WTC11 (cell line): ENCODE measurements at regions not wholly inside any gene's neighbourhood (a gene's known extent, or its start where the extent isn't known, plus 50 kb on each side); places are given as distances from the start of the nearest gene placed in this dataset.

Experiments used
- ATAC-seq: fragments of 200-7000 bp; cut with Tn5 transposase; 2 replicates; pipeline ENCODE4 v1.10.0; 2021; ENCODE audit warnings: mild to moderate bottlenecking, moderate library complexity
- CTCF ChIA-PET: fragments of 300-600 bp; sonication (Branson Sonifier 250); formaldehyde crosslinking; loops from one replicate; lab custom pipeline; 2021; ENCODE audit warnings: antibody characterized with exemption; lab: Charles Lee
- POLR2A ChIA-PET: fragments of 350-600 bp; sonication (Branson Sonifier 250); formaldehyde crosslinking; loops from one replicate; lab custom pipeline; 2021; ENCODE audit warnings: antibody characterized with exemption; lab: Charles Lee
- DNase-seq: peaks from one replicate; pipeline ENCODE4 v3.0.0; 2021; ENCODE audit warnings: low spot score
- H3K27ac Mint-ChIP-seq: 2 replicates; pipeline ENCODE4 v1.8.0; 2021; ENCODE audit warnings: mixed read lengths
- H3K27me3 Mint-ChIP-seq: 2 replicates; pipeline ENCODE4 v1.8.0; 2021; ENCODE audit warnings: low read depth, mild to moderate bottlenecking, moderate library complexity, mixed read lengths
- H3K36me3 Mint-ChIP-seq: 2 replicates; pipeline ENCODE4 v1.8.0; 2021; ENCODE audit warnings: mixed read lengths
- H3K4me1 Mint-ChIP-seq: 2 replicates; pipeline ENCODE4 v1.8.0; 2022; ENCODE audit warnings: mixed read lengths
- H3K4me3 Mint-ChIP-seq: 2 replicates; pipeline ENCODE4 v1.8.0; 2021; ENCODE audit warnings: mild to moderate bottlenecking, moderate library complexity, mixed read lengths
- H3K9me3 Mint-ChIP-seq: 2 replicates; pipeline ENCODE4 v1.8.0; 2021; ENCODE audit warnings: mixed read lengths
- FOXJ3 ChIP-seq: sonication (generic); formaldehyde crosslinking; IDR thresholded peaks from 2 replicates; pipeline ENCODE4 v1.9.0; 2021; ENCODE audit warnings: missing genetic modification reagents, mild to moderate bottlenecking, borderline replicate concordance
- JAZF1 ChIP-seq: fragments of 250-450 bp; sonication (Bioruptor Pico); IDR thresholded peaks from 2 replicates; pipeline ENCODE4 v1.9.0; 2021; ENCODE audit warnings: moderate library complexity, mild to moderate bottlenecking, inconsistent platforms
- JUN ChIP-seq: sonication (generic); formaldehyde crosslinking; IDR thresholded peaks from 2 replicates; pipeline ENCODE4 v1.8.0; 2023; ENCODE audit warnings: mild to moderate bottlenecking, missing genetic modification reagents
- KAT7 ChIP-seq: sonication (generic); formaldehyde crosslinking; IDR thresholded peaks from 2 replicates; pipeline ENCODE4 v1.8.1; 2023; ENCODE audit warnings: missing genetic modification reagents, mild to moderate bottlenecking, borderline replicate concordance
- MYBL2 ChIP-seq: sonication (generic); formaldehyde crosslinking; IDR thresholded peaks from 2 replicates; pipeline ENCODE4 v1.8.1; 2023; ENCODE audit warnings: mild to moderate bottlenecking, moderate library complexity, missing genetic modification reagents
- SMAD4 ChIP-seq: sonication (generic); formaldehyde crosslinking; IDR thresholded peaks from 2 replicates; pipeline ENCODE4 v1.8.0; 2022; ENCODE audit warnings: mild to moderate bottlenecking, missing genetic modification reagents
- TF ChIP-seq, protein P1 (sequence below): sonication (generic); formaldehyde crosslinking; conservative IDR thresholded peaks from 2 replicates; pipeline ENCODE4 v1.8.1; 2023; ENCODE audit warnings: mild to moderate bottlenecking, low read depth, missing genetic modification reagents, moderate library complexity
- TF ChIP-seq, protein P2 (sequence below): fragments of 250-450 bp; sonication (Bioruptor Pico); IDR thresholded peaks from 2 replicates; pipeline ENCODE4 v2.1.2; 2022; ENCODE audit warnings: mild to moderate bottlenecking, moderate library complexity
- TF ChIP-seq, protein P3 (sequence below): sonication (generic); formaldehyde crosslinking; IDR thresholded peaks from 2 replicates; pipeline ENCODE4 v1.8.1; 2023; ENCODE audit warnings: mild to moderate bottlenecking, moderate library complexity, missing genetic modification reagents
- TF ChIP-seq, protein P4 (sequence below): sonication (generic); formaldehyde crosslinking; IDR thresholded peaks from 2 replicates; pipeline ENCODE4 v1.8.1; 2023; ENCODE audit warnings: mild to moderate bottlenecking, missing genetic modification reagents
- TF ChIP-seq, protein P5 (sequence below): sonication (generic); formaldehyde crosslinking; IDR thresholded peaks from 2 replicates; pipeline ENCODE4 v1.8.1; 2023; ENCODE audit warnings: mild to moderate bottlenecking, missing genetic modification reagents, borderline replicate concordance
- TF ChIP-seq, protein P6 (sequence below): fragments of 250-450 bp; sonication (Bioruptor Pico); conservative IDR thresholded peaks from 2 replicates; pipeline ENCODE4 v1.9.0; 2021; ENCODE audit warnings: mild to moderate bottlenecking

DNA sequence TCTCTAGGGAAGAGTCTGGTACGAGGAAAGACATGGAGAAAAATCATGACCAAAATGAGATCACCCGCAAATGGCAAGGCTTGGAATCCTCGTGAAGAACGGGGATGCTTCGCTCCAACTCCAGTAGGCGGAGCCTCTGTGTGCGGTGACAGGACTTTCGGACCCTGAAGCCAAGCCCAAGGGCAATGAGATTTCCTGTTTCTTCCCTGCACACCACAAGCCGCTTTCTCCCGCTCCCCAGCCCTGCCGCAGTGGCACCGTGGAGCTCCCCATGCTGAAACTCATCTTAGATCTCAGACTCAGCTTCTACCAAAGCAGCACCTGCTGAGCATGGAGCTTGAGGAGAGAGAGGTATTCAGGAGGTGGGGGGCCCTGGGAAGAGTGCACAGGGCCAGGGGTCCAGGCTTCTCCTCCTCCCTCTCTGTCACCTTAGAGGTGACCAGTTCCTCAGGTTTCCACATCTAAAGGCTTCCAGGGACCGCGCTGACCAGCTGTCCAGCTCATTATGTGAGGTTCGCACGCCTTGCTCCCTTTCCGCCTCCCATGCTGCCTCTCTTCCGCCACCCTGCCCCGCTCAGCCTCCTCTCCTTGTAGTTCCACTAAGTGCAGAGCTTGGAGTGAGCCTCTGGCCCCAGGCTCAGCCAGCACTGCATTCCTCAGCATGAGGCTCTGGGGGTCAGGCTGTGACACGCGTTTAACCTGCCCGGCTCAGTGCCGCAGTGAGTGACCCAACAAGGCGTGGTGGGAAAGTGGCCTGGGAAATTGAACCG, 153.8 kb upstream of the SOX1 start:
- 0 out of 2 replicates have a peak, but pooled peaks have one; percentile 18 for ATAC-seq
- DNase-seq: peak; percentile 13
- 0 out of 2 replicates have a peak, but pooled peaks cover 4% of the 10 kb centered on the region for H3K4me1 Mint-ChIP-seq
- no peak overlapping the region for H3K27ac Mint-ChIP-seq
- no peaks in the 10 kb centered on the region; the same call in none of the 2 replicates for H3K27me3 Mint-ChIP-seq
- TF ChIP-seq, protein P1, sequence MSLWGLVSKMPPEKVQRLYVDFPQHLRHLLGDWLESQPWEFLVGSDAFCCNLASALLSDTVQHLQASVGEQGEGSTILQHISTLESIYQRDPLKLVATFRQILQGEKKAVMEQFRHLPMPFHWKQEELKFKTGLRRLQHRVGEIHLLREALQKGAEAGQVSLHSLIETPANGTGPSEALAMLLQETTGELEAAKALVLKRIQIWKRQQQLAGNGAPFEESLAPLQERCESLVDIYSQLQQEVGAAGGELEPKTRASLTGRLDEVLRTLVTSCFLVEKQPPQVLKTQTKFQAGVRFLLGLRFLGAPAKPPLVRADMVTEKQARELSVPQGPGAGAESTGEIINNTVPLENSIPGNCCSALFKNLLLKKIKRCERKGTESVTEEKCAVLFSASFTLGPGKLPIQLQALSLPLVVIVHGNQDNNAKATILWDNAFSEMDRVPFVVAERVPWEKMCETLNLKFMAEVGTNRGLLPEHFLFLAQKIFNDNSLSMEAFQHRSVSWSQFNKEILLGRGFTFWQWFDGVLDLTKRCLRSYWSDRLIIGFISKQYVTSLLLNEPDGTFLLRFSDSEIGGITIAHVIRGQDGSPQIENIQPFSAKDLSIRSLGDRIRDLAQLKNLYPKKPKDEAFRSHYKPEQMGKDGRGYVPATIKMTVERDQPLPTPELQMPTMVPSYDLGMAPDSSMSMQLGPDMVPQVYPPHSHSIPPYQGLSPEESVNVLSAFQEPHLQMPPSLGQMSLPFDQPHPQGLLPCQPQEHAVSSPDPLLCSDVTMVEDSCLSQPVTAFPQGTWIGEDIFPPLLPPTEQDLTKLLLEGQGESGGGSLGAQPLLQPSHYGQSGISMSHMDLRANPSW (CRISPR knock-in tag): no peak
- TF ChIP-seq, protein P2, sequence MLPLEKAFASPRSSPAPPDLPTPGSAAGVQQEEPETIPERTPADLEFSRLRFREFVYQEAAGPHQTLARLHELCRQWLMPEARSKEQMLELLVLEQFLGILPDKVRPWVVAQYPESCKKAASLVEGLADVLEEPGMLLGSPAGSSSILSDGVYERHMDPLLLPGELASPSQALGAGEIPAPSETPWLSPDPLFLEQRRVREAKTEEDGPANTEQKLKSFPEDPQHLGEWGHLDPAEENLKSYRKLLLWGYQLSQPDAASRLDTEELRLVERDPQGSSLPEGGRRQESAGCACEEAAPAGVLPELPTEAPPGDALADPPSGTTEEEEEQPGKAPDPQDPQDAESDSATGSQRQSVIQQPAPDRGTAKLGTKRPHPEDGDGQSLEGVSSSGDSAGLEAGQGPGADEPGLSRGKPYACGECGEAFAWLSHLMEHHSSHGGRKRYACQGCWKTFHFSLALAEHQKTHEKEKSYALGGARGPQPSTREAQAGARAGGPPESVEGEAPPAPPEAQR (CRISPR knock-in tag): no peak
- TF ChIP-seq, protein P3, sequence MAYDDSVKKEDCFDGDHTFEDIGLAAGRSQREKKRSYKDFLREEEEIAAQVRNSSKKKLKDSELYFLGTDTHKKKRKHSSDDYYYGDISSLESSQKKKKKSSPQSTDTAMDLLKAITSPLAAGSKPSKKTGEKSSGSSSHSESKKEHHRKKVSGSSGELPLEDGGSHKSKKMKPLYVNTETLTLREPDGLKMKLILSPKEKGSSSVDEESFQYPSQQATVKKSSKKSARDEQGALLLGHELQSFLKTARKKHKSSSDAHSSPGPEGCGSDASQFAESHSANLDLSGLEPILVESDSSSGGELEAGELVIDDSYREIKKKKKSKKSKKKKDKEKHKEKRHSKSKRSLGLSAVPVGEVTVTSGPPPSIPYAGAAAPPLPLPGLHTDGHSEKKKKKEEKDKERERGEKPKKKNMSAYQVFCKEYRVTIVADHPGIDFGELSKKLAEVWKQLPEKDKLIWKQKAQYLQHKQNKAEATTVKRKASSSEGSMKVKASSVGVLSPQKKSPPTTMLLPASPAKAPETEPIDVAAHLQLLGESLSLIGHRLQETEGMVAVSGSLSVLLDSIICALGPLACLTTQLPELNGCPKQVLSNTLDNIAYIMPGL (CRISPR knock-in tag): no peak
- TF ChIP-seq, protein P4, sequence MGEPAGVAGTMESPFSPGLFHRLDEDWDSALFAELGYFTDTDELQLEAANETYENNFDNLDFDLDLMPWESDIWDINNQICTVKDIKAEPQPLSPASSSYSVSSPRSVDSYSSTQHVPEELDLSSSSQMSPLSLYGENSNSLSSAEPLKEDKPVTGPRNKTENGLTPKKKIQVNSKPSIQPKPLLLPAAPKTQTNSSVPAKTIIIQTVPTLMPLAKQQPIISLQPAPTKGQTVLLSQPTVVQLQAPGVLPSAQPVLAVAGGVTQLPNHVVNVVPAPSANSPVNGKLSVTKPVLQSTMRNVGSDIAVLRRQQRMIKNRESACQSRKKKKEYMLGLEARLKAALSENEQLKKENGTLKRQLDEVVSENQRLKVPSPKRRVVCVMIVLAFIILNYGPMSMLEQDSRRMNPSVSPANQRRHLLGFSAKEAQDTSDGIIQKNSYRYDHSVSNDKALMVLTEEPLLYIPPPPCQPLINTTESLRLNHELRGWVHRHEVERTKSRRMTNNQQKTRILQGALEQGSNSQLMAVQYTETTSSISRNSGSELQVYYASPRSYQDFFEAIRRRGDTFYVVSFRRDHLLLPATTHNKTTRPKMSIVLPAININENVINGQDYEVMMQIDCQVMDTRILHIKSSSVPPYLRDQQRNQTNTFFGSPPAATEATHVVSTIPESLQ (CRISPR knock-in tag): no peak
- TF ChIP-seq KAT7: no peak
- TF ChIP-seq, protein P5, sequence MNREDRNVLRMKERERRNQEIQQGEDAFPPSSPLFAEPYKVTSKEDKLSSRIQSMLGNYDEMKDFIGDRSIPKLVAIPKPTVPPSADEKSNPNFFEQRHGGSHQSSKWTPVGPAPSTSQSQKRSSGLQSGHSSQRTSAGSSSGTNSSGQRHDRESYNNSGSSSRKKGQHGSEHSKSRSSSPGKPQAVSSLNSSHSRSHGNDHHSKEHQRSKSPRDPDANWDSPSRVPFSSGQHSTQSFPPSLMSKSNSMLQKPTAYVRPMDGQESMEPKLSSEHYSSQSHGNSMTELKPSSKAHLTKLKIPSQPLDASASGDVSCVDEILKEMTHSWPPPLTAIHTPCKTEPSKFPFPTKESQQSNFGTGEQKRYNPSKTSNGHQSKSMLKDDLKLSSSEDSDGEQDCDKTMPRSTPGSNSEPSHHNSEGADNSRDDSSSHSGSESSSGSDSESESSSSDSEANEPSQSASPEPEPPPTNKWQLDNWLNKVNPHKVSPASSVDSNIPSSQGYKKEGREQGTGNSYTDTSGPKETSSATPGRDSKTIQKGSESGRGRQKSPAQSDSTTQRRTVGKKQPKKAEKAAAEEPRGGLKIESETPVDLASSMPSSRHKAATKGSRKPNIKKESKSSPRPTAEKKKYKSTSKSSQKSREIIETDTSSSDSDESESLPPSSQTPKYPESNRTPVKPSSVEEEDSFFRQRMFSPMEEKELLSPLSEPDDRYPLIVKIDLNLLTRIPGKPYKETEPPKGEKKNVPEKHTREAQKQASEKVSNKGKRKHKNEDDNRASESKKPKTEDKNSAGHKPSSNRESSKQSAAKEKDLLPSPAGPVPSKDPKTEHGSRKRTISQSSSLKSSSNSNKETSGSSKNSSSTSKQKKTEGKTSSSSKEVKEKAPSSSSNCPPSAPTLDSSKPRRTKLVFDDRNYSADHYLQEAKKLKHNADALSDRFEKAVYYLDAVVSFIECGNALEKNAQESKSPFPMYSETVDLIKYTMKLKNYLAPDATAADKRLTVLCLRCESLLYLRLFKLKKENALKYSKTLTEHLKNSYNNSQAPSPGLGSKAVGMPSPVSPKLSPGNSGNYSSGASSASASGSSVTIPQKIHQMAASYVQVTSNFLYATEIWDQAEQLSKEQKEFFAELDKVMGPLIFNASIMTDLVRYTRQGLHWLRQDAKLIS: no peak
- no peak for TF ChIP-seq JUN
- TF ChIP-seq FOXJ3 (CRISPR knock-in tag): no peak
- no peak for TF ChIP-seq SMAD4 (CRISPR knock-in tag)
- TF ChIP-seq, protein P6, sequence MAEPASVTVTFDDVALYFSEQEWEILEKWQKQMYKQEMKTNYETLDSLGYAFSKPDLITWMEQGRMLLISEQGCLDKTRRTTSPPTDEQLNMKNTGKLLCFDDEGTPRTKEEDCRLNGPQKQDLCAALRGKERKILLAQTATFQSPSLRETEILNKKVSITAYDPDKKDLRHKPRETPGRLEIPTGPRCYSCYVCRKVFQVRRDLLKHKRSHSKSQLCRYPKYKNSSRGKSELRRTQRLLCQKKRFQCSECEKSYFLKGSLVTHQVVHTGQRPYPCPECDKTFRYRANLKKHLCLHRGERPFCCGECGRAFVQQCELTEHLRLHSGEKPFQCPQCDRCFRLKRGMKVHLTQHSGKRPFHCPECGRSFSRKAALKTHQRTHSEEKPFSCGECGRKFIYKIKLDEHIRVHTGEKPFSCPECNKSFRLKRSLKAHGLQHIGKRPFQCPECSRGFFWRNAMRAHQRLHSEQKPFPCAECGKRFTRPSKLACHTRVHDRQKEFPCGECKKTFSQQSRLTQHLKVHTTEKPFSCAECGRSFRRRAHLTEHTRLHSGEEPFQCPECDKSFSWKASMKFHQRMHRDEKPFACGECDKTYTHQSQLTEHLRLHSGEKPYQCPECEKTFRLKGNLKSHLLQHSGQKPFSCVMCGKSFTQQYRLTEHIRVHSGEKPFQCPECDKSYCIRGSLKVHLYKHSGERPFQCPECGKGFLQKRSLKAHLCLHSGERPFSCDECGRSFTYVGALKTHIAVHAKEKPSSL (CRISPR knock-in tag): no peak
- no peak for TF ChIP-seq MYBL2
- no peak for TF ChIP-seq JAZF1 (CRISPR knock-in tag)
- TF ChIP-seq, all 79 proteins: peak for 0
- CTCF ChIA-PET: no interaction called here
- Mint-ChIP-seq H3K4me3 (no peak overlapping the region), H3K36me3 (no peaks in the 10 kb centered on the region), H3K9me3 (no peaks in the 10 kb centered on the region)
- POLR2A ChIA-PET: no interaction called here
